Mucosa of gallbladder (tissue), 1 donor: ENCODE measurements at regions not wholly inside any gene's neighbourhood (a gene's known extent, or its start where the extent isn't known, plus 50 kb on each side); places are given as distances from the start of the nearest gene placed in this dataset.

Experiments used
- DNase-seq: peaks from one replicate; pipeline ENCODE4 v3.0.0-alpha.2; 2020; ENCODE audit warnings: low spot score
- donor health status: DM: no; HTN: no; CAD: no.

GRCh38 chr3:178392511-178392926 lies 143.7 kb upstream of the KCNMB2 start:
- no peak for DNase-seq

- DNase-seq = no peak
Observed at GRCh38 chr3:178393146-178393545, 143.1 kb upstream of the KCNMB2 start.

- no peak for DNase-seq
Observed at GRCh38 chr3:178393824-178394223, 142.4 kb upstream of the KCNMB2 start.

GRCh38 chr3:178396318-178396717 lies 139.9 kb upstream of the KCNMB2 start:
- DNase-seq = no peak

- DNase-seq = no peak
Observed at GRCh38 chr3:178397202-178397601, 139.0 kb upstream of the KCNMB2 start.

- no peak for DNase-seq
Observed at GRCh38 chr3:178397836-178398235, 138.4 kb upstream of the KCNMB2 start.

- DNase-seq = no peak
Observed at GRCh38 chr3:178404961-178405360, 131.3 kb upstream of the KCNMB2 start.

- no peak for DNase-seq
Observed at GRCh38 chr3:178405531-178405930, 130.7 kb upstream of the KCNMB2 start.

- no peak for DNase-seq
Observed at GRCh38 chr3:178406206-178406605, 130.0 kb upstream of the KCNMB2 start.

- DNase-seq = no peak
Observed at GRCh38 chr3:178415384-178415783, 120.9 kb upstream of the KCNMB2 start.

- DNase-seq = no peak
Observed at GRCh38 chr3:178417736-178418135, 118.5 kb upstream of the KCNMB2 start.

- DNase-seq = no peak
Observed at GRCh38 chr3:178419071-178419470, 117.2 kb upstream of the KCNMB2 start.

GRCh38 chr3:178420033-178420432 lies 116.2 kb upstream of the KCNMB2 start:
- no peak for DNase-seq

GRCh38 chr3:178421069-178421468 lies 115.2 kb upstream of the KCNMB2 start:
- no peak for DNase-seq

GRCh38 chr3:178422406-178422805 lies 113.8 kb upstream of the KCNMB2 start:
- no peak for DNase-seq

GRCh38 chr3:178428037-178428436 lies 108.2 kb upstream of the KCNMB2 start:
- no peak for DNase-seq

GRCh38 chr3:178434206-178434805 lies 101.9 kb upstream of the KCNMB2 start:
- DNase-seq = no peak

- DNase-seq = no peak
Observed at GRCh38 chr3:178435575-178435974, 100.7 kb upstream of the KCNMB2 start.

- DNase-seq = no peak
Observed at GRCh38 chr3:178436773-178437172, 99.5 kb upstream of the KCNMB2 start.

GRCh38 chr3:178437236-178437635 lies 99.0 kb upstream of the KCNMB2 start:
- no peak for DNase-seq

- DNase-seq = no peak
Observed at GRCh38 chr3:178439504-178439903, 96.7 kb upstream of the KCNMB2 start.

- no peak for DNase-seq
Observed at GRCh38 chr3:178440043-178440442, 96.2 kb upstream of the KCNMB2 start.

GRCh38 chr3:178443634-178444033 lies 92.6 kb upstream of the KCNMB2 start:
- no peak for DNase-seq

- no peak for DNase-seq
Observed at GRCh38 chr3:178445139-178445538, 91.1 kb upstream of the KCNMB2 start.
